ENCODE measurements at regions not wholly inside any gene's neighbourhood (a gene's known extent, or its start where the extent isn't known, plus 50 kb on each side); places are given as distances from the start of the nearest gene placed in this dataset.

- TF ChIP-seq SKI (IDR thresholded peaks at IDR 0.05; ENCODE audit: partially characterized antibody) (no peak), PRDM10 (CRISPR knock-in tag; IDR thresholded peaks at IDR 0.05; ENCODE audit: low read depth) (no peak), ARNT (IDR thresholded peaks at IDR 0.05) (no peak), SAFB2 (CRISPR knock-in tag; IDR thresholded peaks at IDR 0.05; ENCODE audit: borderline replicate concordance, low read depth) (no peak), SP1 (IDR thresholded peaks at IDR 0.05) (no peak), SP1 (CRISPR knock-in tag; IDR thresholded peaks at IDR 0.05) (no peak), NFIC (IDR thresholded peaks at IDR 0.05; ENCODE audit: low read length) (no peak), XRCC5 (optimal IDR thresholded peaks at IDR 0.05; ENCODE audit: low read length) (no peak), KDM5A (IDR thresholded peaks at IDR 0.05; ENCODE audit: borderline replicate concordance, low read length) (no peak), GMEB1 (CRISPR knock-in tag; IDR thresholded peaks at IDR 0.05; ENCODE audit: borderline replicate concordance) (no peak), ZNF326 (CRISPR knock-in tag; IDR thresholded peaks at IDR 0.05; ENCODE audit: borderline replicate concordance) (no peak), ZKSCAN8 (CRISPR knock-in tag; IDR thresholded peaks at IDR 0.05; ENCODE audit: borderline replicate concordance) (no peak), NFYB (CRISPR knock-in tag; IDR thresholded peaks at IDR 0.05) (no peak), CTCF (CRISPR knock-in tag; IDR thresholded peaks at IDR 0.05) (no peak), ETV5 (CRISPR knock-in tag; IDR thresholded peaks at IDR 0.05; ENCODE audit: borderline replicate concordance) (no peak)
Observed at GRCh38 chr6:119587537-119587936, 238.0 kb upstream of the MAN1A1 start.
